Nucleus accumbens (tissue), 56 donors: ENCODE measurements at regions not wholly inside any gene's neighbourhood (a gene's known extent, or its start where the extent isn't known, plus 50 kb on each side); places are given as distances from the start of the nearest gene placed in this dataset.
"Not testable (repeated sequence)": the region's sequence is repeated elsewhere in the genome, so short reads cannot be mapped to it uniquely, and the experiment has no call there.

Experiments
- DNase-seq, 56 donors: peaks; one replicate each; lab custom pipeline; 2025; lab: John Stamatoyannopoulos, UW

- DNase-seq: not testable (repeated sequence)
Observed at GRCh38 chr7:97928844-97929243, 56.6 kb upstream of the ASNS start.

GRCh38 chr7:97927790-97928748, 55.9 kb upstream of the ASNS start:
- peak in 34 of 56 donors; percentile 1 to 60 (median 15) for DNase-seq
